ENCODE measurements at regions not wholly inside any gene's neighbourhood (a gene's known extent, or its start where the extent isn't known, plus 50 kb on each side); places are given as distances from the start of the nearest gene placed in this dataset.

DNA sequence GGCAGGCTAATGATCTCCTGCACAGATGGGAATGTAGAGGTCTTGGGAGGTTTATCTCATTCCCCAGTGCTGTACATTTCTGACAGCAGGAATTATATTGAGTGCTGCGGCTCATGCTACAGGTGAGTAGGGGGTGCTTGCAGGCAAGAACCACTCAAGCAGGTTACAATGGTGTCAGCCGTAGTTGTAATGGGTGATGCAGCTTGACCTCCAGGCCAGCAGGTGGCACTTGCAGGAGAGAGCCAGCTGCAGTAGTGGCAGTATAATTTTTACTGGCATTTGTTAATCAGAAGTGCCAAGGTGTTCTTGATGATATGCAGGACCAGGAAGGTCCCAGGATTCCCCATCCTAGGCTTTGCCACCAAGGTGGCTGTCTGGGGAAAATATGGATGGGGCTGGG is 759.6 kb upstream of the NDST4 start:
- Histone ChIP-seq H3K4me3 (ENCODE audit: low read depth, low read length) (no peak overlapping the region), H3K9me3 (ENCODE audit: control insufficient read depth, insufficient read depth, low read length) (peaks cover 10% of the 10 kb centered on the region), H3K27ac (ENCODE audit: low read depth, low read length) (no peak overlapping the region), H3K27me3 (ENCODE audit: control insufficient read depth, insufficient read depth, low read length) (no peaks in the 10 kb centered on the region)
- POLR2A ChIA-PET: no interaction called here
- CTCF ChIA-PET: no interaction called here
- DNase-seq (ENCODE audit: low read depth, low spot score): no peak
- TF ChIP-seq, protein P1, sequence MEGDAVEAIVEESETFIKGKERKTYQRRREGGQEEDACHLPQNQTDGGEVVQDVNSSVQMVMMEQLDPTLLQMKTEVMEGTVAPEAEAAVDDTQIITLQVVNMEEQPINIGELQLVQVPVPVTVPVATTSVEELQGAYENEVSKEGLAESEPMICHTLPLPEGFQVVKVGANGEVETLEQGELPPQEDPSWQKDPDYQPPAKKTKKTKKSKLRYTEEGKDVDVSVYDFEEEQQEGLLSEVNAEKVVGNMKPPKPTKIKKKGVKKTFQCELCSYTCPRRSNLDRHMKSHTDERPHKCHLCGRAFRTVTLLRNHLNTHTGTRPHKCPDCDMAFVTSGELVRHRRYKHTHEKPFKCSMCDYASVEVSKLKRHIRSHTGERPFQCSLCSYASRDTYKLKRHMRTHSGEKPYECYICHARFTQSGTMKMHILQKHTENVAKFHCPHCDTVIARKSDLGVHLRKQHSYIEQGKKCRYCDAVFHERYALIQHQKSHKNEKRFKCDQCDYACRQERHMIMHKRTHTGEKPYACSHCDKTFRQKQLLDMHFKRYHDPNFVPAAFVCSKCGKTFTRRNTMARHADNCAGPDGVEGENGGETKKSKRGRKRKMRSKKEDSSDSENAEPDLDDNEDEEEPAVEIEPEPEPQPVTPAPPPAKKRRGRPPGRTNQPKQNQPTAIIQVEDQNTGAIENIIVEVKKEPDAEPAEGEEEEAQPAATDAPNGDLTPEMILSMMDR (IDR thresholded peaks at IDR 0.05; ENCODE audit: low read depth, low read length): no peak

DNA sequence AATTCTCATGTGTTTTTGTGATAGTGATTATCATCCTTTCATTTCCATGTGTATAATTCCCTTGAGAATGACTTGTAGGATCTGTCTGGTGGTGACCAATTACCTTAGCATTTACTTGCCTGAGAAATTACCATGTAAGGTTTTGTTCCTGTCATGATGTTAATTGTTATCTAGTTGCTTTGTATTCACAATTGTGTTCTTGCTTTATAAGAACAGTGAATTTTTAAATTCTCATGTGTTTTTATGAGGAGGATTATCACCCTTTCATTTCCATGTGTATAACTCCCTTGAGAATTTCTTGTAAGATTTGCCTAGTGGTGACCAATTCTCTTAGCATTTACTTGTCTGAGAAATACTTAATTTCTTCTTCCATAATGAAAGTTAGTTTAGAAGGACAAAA is 758.2 kb upstream of the NDST4 start:
- POLR2A ChIA-PET: no interaction called here
- TF ChIP-seq, protein P1 (IDR thresholded peaks at IDR 0.05; ENCODE audit: low read depth, low read length): no peak
- Histone ChIP-seq H3K4me3 (ENCODE audit: low read depth, low read length) (no peak overlapping the region), H3K27ac (ENCODE audit: low read depth, low read length) (no peak overlapping the region), H3K9me3 (ENCODE audit: control insufficient read depth, insufficient read depth, low read length) (peaks cover 10% of the 10 kb centered on the region), H3K27me3 (ENCODE audit: control insufficient read depth, insufficient read depth, low read length) (no peaks in the 10 kb centered on the region)
- CTCF ChIA-PET: no interaction called here
- DNase-seq (ENCODE audit: low read depth, low spot score): no peak

DNA sequence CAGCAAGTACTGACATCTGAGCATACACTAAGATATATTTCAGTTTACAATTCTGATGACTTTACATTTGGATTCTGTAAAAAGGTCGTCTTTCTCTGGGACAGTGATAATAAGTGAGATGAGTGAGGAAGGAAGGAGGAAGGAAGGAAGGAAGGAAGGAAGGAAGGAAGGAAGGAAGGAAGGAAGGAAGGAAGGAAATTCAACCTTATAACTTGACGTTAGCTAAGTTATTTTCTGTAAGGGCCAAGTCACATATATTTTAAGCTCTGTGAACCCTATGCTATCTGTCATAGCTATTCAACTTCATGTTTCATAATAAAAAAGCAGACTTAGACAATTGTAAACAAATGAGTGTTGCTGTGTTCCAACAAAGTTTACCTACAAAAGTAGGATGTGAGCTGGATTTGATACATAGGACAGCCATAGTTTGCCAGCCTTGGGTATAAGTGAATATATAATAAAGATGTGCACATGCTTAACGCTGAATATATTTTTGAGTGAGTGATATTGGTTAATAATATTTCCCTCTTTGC is 753.0 kb upstream of the NDST4 start:
- Histone ChIP-seq H3K27me3 (ENCODE audit: control insufficient read depth, insufficient read depth, low read length) (no peaks in the 10 kb centered on the region), H3K9me3 (ENCODE audit: control insufficient read depth, insufficient read depth, low read length) (no peaks in the 10 kb centered on the region; the same call in 1 of the 2 replicates), H3K27ac (ENCODE audit: low read depth, low read length) (no peak overlapping the region), H3K4me3 (ENCODE audit: low read depth, low read length) (no peak overlapping the region)
- DNase-seq (ENCODE audit: low read depth, low spot score): no peak
- TF ChIP-seq, protein P1 (IDR thresholded peaks at IDR 0.05; ENCODE audit: low read depth, low read length): no peak
- ChIA-PET POLR2A (no interaction called here), CTCF (no interaction called here)

DNA sequence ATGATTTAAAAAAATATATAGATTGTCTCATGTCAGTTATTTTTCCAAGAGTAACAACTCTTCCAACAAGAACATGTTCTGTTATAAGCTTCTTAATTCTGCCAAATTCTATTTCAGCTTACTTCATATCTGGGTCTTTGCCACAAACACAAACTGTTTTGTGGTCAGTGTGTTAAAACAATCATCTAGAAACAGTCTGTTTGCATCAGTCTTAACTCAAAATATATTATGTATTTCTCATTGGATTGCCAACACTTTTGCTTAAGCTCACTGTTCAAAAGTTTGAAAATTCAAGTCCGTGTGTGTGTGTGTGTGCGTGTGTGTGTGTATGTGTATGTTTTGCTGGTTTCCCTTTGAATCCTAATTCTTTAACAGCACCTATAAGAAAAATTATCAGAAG is 752.3 kb upstream of the NDST4 start:
- no peak for DNase-seq (ENCODE audit: low read depth, low spot score)
- H3K27ac ChIP-seq (ENCODE audit: low read depth, low read length): no peak overlapping the region
- ChIA-PET CTCF (no interaction called here), POLR2A (no interaction called here)
- H3K27me3 ChIP-seq (ENCODE audit: control insufficient read depth, insufficient read depth, low read length): no peaks in the 10 kb centered on the region
- no peaks in the 10 kb centered on the region; the same call in 1 of the 2 replicates for H3K9me3 ChIP-seq (ENCODE audit: control insufficient read depth, insufficient read depth, low read length)
- TF ChIP-seq, protein P1 (IDR thresholded peaks at IDR 0.05; ENCODE audit: low read depth, low read length): no peak
- H3K4me3 ChIP-seq (ENCODE audit: low read depth, low read length): no peak overlapping the region

DNA sequence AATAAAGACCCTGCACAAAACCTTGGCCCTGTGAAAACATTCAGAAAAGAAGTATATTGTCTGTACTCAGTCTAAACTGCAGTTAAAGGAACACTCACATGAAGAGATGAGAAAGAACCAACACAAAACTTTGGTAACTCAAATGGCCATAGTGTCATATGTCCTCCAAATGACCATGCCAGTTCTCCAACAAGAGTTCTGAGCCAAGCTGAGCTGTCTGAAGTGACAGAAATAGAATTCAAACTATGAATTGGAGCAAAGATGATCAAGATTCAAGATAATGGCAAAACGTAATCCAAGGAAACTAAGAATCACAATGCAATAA is 739.3 kb upstream of the NDST4 start:
- ChIA-PET CTCF (no interaction called here), POLR2A (no interaction called here)
- H3K9me3 ChIP-seq (ENCODE audit: control insufficient read depth, insufficient read depth, low read length): peaks cover 21% of the 10 kb centered on the region
- DNase-seq (ENCODE audit: low read depth, low spot score): no peak
- H3K27me3 ChIP-seq (ENCODE audit: control insufficient read depth, insufficient read depth, low read length): no peaks in the 10 kb centered on the region
- TF ChIP-seq, protein P1 (IDR thresholded peaks at IDR 0.05; ENCODE audit: low read depth, low read length): no peak
- H3K4me3 ChIP-seq (ENCODE audit: low read depth, low read length): no peak overlapping the region
- H3K27ac ChIP-seq (ENCODE audit: low read depth, low read length): no peak overlapping the region

Data from AG04450 (cell line).